Calu3 (cell line): ENCODE measurements at regions not wholly inside any gene's neighbourhood (a gene's known extent, or its start where the extent isn't known, plus 50 kb on each side); places are given as distances from the start of the nearest gene placed in this dataset.

Experiments used
- BruUV-seq: library from RNA; stranded (reverse); fragments of 400-500 nt; replicated peaks from 2 replicates; lab custom pipeline; 2021; lab: Mats Ljungman, UMichigan
- CTCF ChIA-PET: fragments of 300-600 bp; sonication (Branson Sonifier 250); formaldehyde crosslinking; loops from one replicate; lab custom pipeline; 2022; ENCODE audit warnings: antibody characterized with exemption; lab: Charles Lee
- DNase-seq: peaks from one replicate; pipeline ENCODE4 v3.0.0; 2022
- H3K27ac Mint-ChIP-seq: one replicate; pipeline ENCODE4 v1.8.0; 2022; ENCODE audit warnings: mixed read lengths; ENCODE audit not compliant: unreplicated experiment
- H3K27me3 Mint-ChIP-seq: one replicate; pipeline ENCODE4 v1.8.0; 2022; ENCODE audit warnings: mixed read lengths; ENCODE audit not compliant: unreplicated experiment
- H3K36me3 Mint-ChIP-seq: one replicate; pipeline ENCODE4 v1.8.0; 2022; ENCODE audit warnings: mild to moderate bottlenecking, moderate library complexity, mixed read lengths; ENCODE audit not compliant: insufficient read depth, unreplicated experiment
- H3K4me1 Mint-ChIP-seq: one replicate; pipeline ENCODE4 v1.8.0; 2022; ENCODE audit warnings: mild to moderate bottlenecking, low read depth, mixed read lengths; ENCODE audit not compliant: unreplicated experiment
- H3K4me3 Mint-ChIP-seq: one replicate; pipeline ENCODE4 v1.8.0; 2022; ENCODE audit warnings: mild to moderate bottlenecking, low read depth, moderate library complexity, mixed read lengths; ENCODE audit not compliant: unreplicated experiment
- H3K9me3 Mint-ChIP-seq: one replicate; pipeline ENCODE4 v1.8.0; 2022; ENCODE audit warnings: low read depth, mixed read lengths; ENCODE audit not compliant: unreplicated experiment
- CTCF ChIP-seq: fragments of 200-600 bp; IDR thresholded peaks from one replicate; pipeline ENCODE4 v1.8.0; 2022; ENCODE audit warnings: antibody characterized with exemption; ENCODE audit not compliant: unreplicated experiment
- intact Hi-C: fragments of 100-400 bp; cut with micrococcal nuclease; formaldehyde crosslinking; loops from one replicate; pipeline ENCODE4 v1.10.0; 2022; ENCODE audit not compliant: unreplicated experiment

GRCh38 chr2:119076713-119077112 is 81.8 kb downstream of the C1QL2 start:
- DNase-seq, result no peak
- no TSS peak for BruUV-seq
- Mint-ChIP-seq H3K27ac (no peak overlapping the region), H3K4me3 (no peak overlapping the region), H3K9me3 (no peaks in the 10 kb centered on the region), H3K36me3 (no peaks in the 10 kb centered on the region), H3K27me3 (peaks cover 16% of the 10 kb centered on the region), H3K4me1 (no peaks in the 10 kb centered on the region)
- CTCF ChIA-PET, result interaction anchor here (0.6 kb wide), 1 partner anchor 1098 kb away, joined by 3 read pairs; no protein-coding TSS in a partner anchor
- intact Hi-C loops, result no loop called here
- no peak for TF ChIP-seq CTCF

- H3K9me3 Mint-ChIP-seq, result no peaks in the 10 kb centered on the region
- CTCF ChIA-PET, result no interaction called here
- no peak overlapping the region for H3K27ac Mint-ChIP-seq
- no peaks in the 10 kb centered on the region for H3K4me1 Mint-ChIP-seq
- intact Hi-C loops, result no loop called here
- no peak for TF ChIP-seq CTCF
- peaks cover 16% of the 10 kb centered on the region for H3K27me3 Mint-ChIP-seq
- H3K36me3 Mint-ChIP-seq, result no peaks in the 10 kb centered on the region
- no peak overlapping the region for H3K4me3 Mint-ChIP-seq
- no TSS peak for BruUV-seq
- DNase-seq, result no peak
Observed at GRCh38 chr2:119073213-119073612, 85.3 kb downstream of the C1QL2 start.

- Mint-ChIP-seq H3K9me3 (no peaks in the 10 kb centered on the region), H3K27me3 (peaks cover 9% of the 10 kb centered on the region), H3K36me3 (no peaks in the 10 kb centered on the region), H3K4me1 (no peaks in the 10 kb centered on the region), H3K4me3 (no peak overlapping the region), H3K27ac (no peak overlapping the region)
- no peak for TF ChIP-seq CTCF
- BruUV-seq, result no TSS peak
- DNase-seq, result no peak
- intact Hi-C loops, result no loop called here
- CTCF ChIA-PET, result interaction anchor here (0.7 kb wide), 1 partner anchor 353 kb away, joined by 3 read pairs; no protein-coding TSS in a partner anchor
Observed at GRCh38 chr2:119071476-119071875, 87.1 kb downstream of the C1QL2 start.

- no peak for TF ChIP-seq CTCF
- intact Hi-C loops, result no loop called here
- no peaks in the 10 kb centered on the region for H3K27me3 Mint-ChIP-seq
- no TSS peak for BruUV-seq
- no peaks in the 10 kb centered on the region for H3K36me3 Mint-ChIP-seq
- no peaks in the 10 kb centered on the region for H3K9me3 Mint-ChIP-seq
- CTCF ChIA-PET, result no interaction called here
- DNase-seq, result no peak
- no peak overlapping the region for H3K27ac Mint-ChIP-seq
- no peaks in the 10 kb centered on the region for H3K4me1 Mint-ChIP-seq
- no peak overlapping the region for H3K4me3 Mint-ChIP-seq
Observed at GRCh38 chr2:119069781-119070180, 88.8 kb downstream of the C1QL2 start.
